GM23338 (cell line): ENCODE measurements at regions not wholly inside any gene's neighbourhood (a gene's known extent, or its start where the extent isn't known, plus 50 kb on each side); places are given as distances from the start of the nearest gene placed in this dataset.

Source experiments
- ATAC-seq: fragments of 200-7000 bp; cut with Tn5 transposase; 3 replicates; pipeline ENCODE4 v1.9.1; 2020
- DNase-seq: peaks from one replicate; pipeline ENCODE4 v3.0.0-alpha.2; 2015; ENCODE audit warnings: low spot score
- H2AFZ ChIP-seq: fragments of 200-600 bp; sonication (generic); 2 replicates; pipeline ENCODE4 v1.8.0; 2016; ENCODE audit warnings: antibody characterized with exemption, mild to moderate bottlenecking, moderate library complexity
- H3F3A ChIP-seq: fragments of 200-600 bp; sonication (generic); replicated peaks from 2 replicates; pipeline ENCODE4 v1.8.0; 2017; ENCODE audit warnings: antibody characterized with exemption, mixed run types, low read depth
- H3K27ac ChIP-seq: fragments of 200-600 bp; sonication (generic); 2 replicates; pipeline ENCODE4 v1.6.1; 2016; ENCODE audit warnings: low read depth
- H3K27me3 ChIP-seq: fragments of 200-600 bp; sonication (generic); 2 replicates; pipeline ENCODE4 v1.8.0; 2016; ENCODE audit warnings: mild to moderate bottlenecking, mixed run types, moderate library complexity; ENCODE audit not compliant: insufficient read depth
- H3K36me3 ChIP-seq: fragments of 200-600 bp; sonication (generic); 2 replicates; pipeline ENCODE4 v1.8.0; 2016; ENCODE audit warnings: mild to moderate bottlenecking; ENCODE audit not compliant: insufficient read depth
- H3K4me1 ChIP-seq: fragments of 200-600 bp; sonication (generic); 2 replicates; pipeline ENCODE4 v1.8.0; 2016; ENCODE audit warnings: mild to moderate bottlenecking, moderate library complexity; ENCODE audit not compliant: insufficient read depth
- H3K4me2 ChIP-seq: fragments of 200-600 bp; sonication (generic); 2 replicates; pipeline ENCODE4 v1.7.1; 2017; ENCODE audit warnings: mixed run types
- H3K4me3 ChIP-seq: fragments of 200-600 bp; sonication (generic); 2 replicates; pipeline ENCODE4 v1.6.1; 2016; ENCODE audit warnings: mixed run types
- H3K79me2 ChIP-seq: fragments of 200-600 bp; sonication (generic); replicated peaks from 2 replicates; pipeline ENCODE4 v1.8.0; 2017; ENCODE audit warnings: mild to moderate bottlenecking; ENCODE audit not compliant: insufficient read depth
- H3K9me2 ChIP-seq: fragments of 200-600 bp; sonication (generic); 2 replicates; pipeline ENCODE4 v1.8.0; 2017; ENCODE audit not compliant: insufficient read depth
- H4K20me1 ChIP-seq: fragments of 200-600 bp; sonication (generic); replicated peaks from 2 replicates; pipeline ENCODE4 v1.8.0; 2017; ENCODE audit warnings: mild to moderate bottlenecking; ENCODE audit not compliant: insufficient read depth
- H3K27ac Mint-ChIP-seq: 2 replicates; pipeline ENCODE4 v1.8.0; 2020; ENCODE audit warnings: inconsistent platforms, mild to moderate bottlenecking, moderate library complexity, mixed read lengths
- H3K27me3 Mint-ChIP-seq: 3 replicates; pipeline ENCODE4 v1.8.0; 2022; ENCODE audit warnings: low read depth, mild to moderate bottlenecking, moderate library complexity, mixed read lengths, inconsistent platforms; ENCODE audit not compliant: insufficient read depth, poor library complexity
- H3K36me3 Mint-ChIP-seq: 3 replicates; pipeline ENCODE4 v1.8.0; 2021; ENCODE audit warnings: low read depth, mild to moderate bottlenecking, inconsistent platforms, moderate library complexity, mixed read lengths
- H3K4me1 Mint-ChIP-seq: 3 replicates; pipeline ENCODE4 v1.8.0; 2020; ENCODE audit warnings: mild to moderate bottlenecking, inconsistent platforms, mixed read lengths
- H3K4me3 Mint-ChIP-seq: 3 replicates; pipeline ENCODE4 v1.8.0; 2021; ENCODE audit warnings: moderate library complexity, mild to moderate bottlenecking, inconsistent platforms, mixed read lengths
- H3K9me3 Mint-ChIP-seq: 3 replicates; pipeline ENCODE4 v1.8.0; 2020; ENCODE audit warnings: moderate library complexity, mild to moderate bottlenecking, inconsistent platforms, mixed read lengths
- CREB1 ChIP-seq: fragments of 250-450 bp; sonication (Bioruptor Pico); IDR thresholded peaks from 2 replicates; pipeline ENCODE4 v1.5.0; 2020; ENCODE audit warnings: low read depth, mild to moderate bottlenecking, moderate library complexity
- CTCF ChIP-seq, 2 experiments: fragments of 200-600 bp in 1 of 2; sonication (generic) in 1 of 2; conservative IDR thresholded peaks; 2 replicates each; pipeline versions ENCODE4 v1.5.1 to v1.6.1; 2016 to 2017; ENCODE audit warnings: antibody characterized with exemption in 2 of 2, low read depth in 2 of 2, mild to moderate bottlenecking in 2 of 2, moderate library complexity in 1 of 2
- ETS1 ChIP-seq: IDR thresholded peaks from 2 replicates; pipeline ENCODE4 v1.6.1; 2016; ENCODE audit warnings: antibody characterized with exemption
- EZH2 ChIP-seq: fragments of 200-600 bp; sonication (generic); IDR thresholded peaks from one replicate; pipeline ENCODE4 v1.8.0; 2017; ENCODE audit warnings: antibody characterized with exemption, mild to moderate bottlenecking, low read depth; ENCODE audit not compliant: unreplicated experiment
- EZH2phosphoT487 ChIP-seq: fragments of 200-600 bp; sonication (generic); IDR thresholded peaks from one replicate; pipeline ENCODE4 v1.8.1; 2018; ENCODE audit warnings: antibody characterized with exemption; ENCODE audit not compliant: unreplicated experiment
- NANOG ChIP-seq: IDR thresholded peaks from 2 replicates; pipeline ENCODE4 v1.6.1; 2016; ENCODE audit warnings: antibody characterized with exemption, borderline replicate concordance
- POLR2AphosphoS5 ChIP-seq: IDR thresholded peaks from 2 replicates; pipeline ENCODE4 v1.6.1; 2016; ENCODE audit warnings: antibody characterized with exemption, low read depth
- REST ChIP-seq: IDR thresholded peaks from one replicate; pipeline ENCODE4 v1.6.1; 2018; ENCODE audit warnings: antibody characterized with exemption; ENCODE audit not compliant: unreplicated experiment
- STAT1 ChIP-seq: IDR thresholded peaks from one replicate; pipeline ENCODE4 v1.6.1; 2016; ENCODE audit warnings: antibody characterized with exemption; ENCODE audit not compliant: unreplicated experiment
- ZNF114 ChIP-seq: fragments of 250-450 bp; sonication (Bioruptor Pico); IDR thresholded peaks from 2 replicates; pipeline ENCODE4 v1.5.0; 2020; ENCODE audit warnings: mild to moderate bottlenecking, moderate library complexity
- ZNF331 ChIP-seq: fragments of 250-450 bp; sonication (Bioruptor Pico); IDR thresholded peaks from 2 replicates; pipeline ENCODE4 v1.5.0; 2020; ENCODE audit warnings: low read depth, mild to moderate bottlenecking, moderate library complexity

DNA sequence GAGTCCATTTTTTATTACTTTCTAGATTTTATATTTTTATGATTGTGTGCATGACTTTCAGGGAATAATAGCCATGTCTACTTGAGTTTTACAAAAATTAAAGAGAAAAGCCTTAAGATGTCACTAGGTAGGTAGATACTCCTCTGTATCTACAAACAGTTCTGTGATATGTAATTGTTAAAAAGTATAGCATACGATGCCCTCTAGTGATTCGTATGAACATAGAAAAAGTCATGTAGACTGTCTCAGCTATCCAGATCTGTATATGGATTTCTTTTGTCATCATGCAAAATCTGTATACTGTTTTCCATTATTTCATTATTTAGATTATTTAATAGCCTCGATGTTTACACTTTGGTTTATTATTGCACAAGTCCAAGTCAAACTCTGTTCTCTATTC lies 856.6 kb downstream of the CENPC start:
- no peak overlapping the region for H3K4me3 ChIP-seq
- no peak for ATAC-seq
- no peak overlapping the region for H3K4me2 ChIP-seq
- no peak overlapping the region for H2AFZ ChIP-seq
- H3F3A ChIP-seq = no peaks in the 10 kb centered on the region
- no peaks in the 10 kb centered on the region for H3K27me3 ChIP-seq
- Mint-ChIP-seq H3K27ac (no peak overlapping the region), H3K9me3 (no peaks in the 10 kb centered on the region), H3K27me3 (no peaks in the 10 kb centered on the region), H3K4me3 (no peak overlapping the region), H3K36me3 (no peaks in the 10 kb centered on the region), H3K4me1 (peaks cover under 1% of the 10 kb centered on the region; the same call in 2 of the 3 replicates)
- DNase-seq = peak; percentile 6
- no peaks in the 10 kb centered on the region for H3K36me3 ChIP-seq
- H3K4me1 ChIP-seq = no peaks in the 10 kb centered on the region
- no peak overlapping the region for H3K27ac ChIP-seq
- H4K20me1 ChIP-seq = no peaks in the 10 kb centered on the region
- TF ChIP-seq STAT1 (no peak), ZNF331 (CRISPR knock-in tag) (no peak), CTCF (conservative IDR thresholded peaks at IDR 0.05; ENCODE audit: low read depth in 2 of 2) (peak in 1 of 2 experiments; percentile 39; a peak in 2 of 4 replicates)
- no peaks in the 10 kb centered on the region for H3K9me2 ChIP-seq
- no peaks in the 10 kb centered on the region for H3K79me2 ChIP-seq

DNA sequence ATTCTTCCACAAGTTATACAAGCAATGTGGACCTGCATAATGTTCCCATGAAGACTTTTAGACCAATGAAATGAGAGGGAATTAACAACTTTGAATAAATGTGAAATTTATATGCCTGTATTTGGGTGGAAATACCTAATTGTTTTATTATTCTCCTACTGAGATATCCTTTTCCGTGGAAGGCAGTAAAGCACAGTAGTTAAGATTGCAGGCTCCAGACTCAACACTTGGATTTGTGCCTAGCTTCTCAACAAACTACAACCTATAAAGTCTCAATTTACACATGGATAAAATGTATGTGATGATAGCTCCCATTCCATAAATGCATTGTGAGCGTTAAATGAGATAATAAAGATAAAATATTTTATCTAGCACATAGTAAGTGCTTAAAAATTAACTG lies 857.8 kb downstream of the CENPC start:
- H3K4me3 Mint-ChIP-seq = no peak overlapping the region
- H3K27me3 Mint-ChIP-seq = no peaks in the 10 kb centered on the region
- no peaks in the 10 kb centered on the region for H4K20me1 ChIP-seq
- H3K4me1 ChIP-seq = no peaks in the 10 kb centered on the region
- no peak overlapping the region for H3K4me2 ChIP-seq
- no peak overlapping the region for H2AFZ ChIP-seq
- H3K36me3 ChIP-seq = no peaks in the 10 kb centered on the region
- H3K27ac Mint-ChIP-seq = no peak overlapping the region
- no peaks in the 10 kb centered on the region for H3K79me2 ChIP-seq
- no peak overlapping the region for H3K4me3 ChIP-seq
- peaks cover 1% of the 10 kb centered on the region; the same call in 1 of the 2 replicates for H3K9me2 ChIP-seq
- H3K36me3 Mint-ChIP-seq = no peaks in the 10 kb centered on the region
- H3K27ac ChIP-seq = no peak overlapping the region
- no peaks in the 10 kb centered on the region; the same call in 2 of the 3 replicates for H3K9me3 Mint-ChIP-seq
- no peaks in the 10 kb centered on the region for H3K4me1 Mint-ChIP-seq
- ATAC-seq (no peak), DNase-seq (no peak)
- no peaks in the 10 kb centered on the region for H3F3A ChIP-seq
- H3K27me3 ChIP-seq = no peaks in the 10 kb centered on the region
- no peak for TF ChIP-seq STAT1
- no peak for TF ChIP-seq CREB1 (CRISPR knock-in tag)
- TF ChIP-seq REST = no peak
- no peak for TF ChIP-seq CTCF (conservative IDR thresholded peaks at IDR 0.05; ENCODE audit: low read depth in 2 of 2)
- TF ChIP-seq POLR2AphosphoS5 = no peak
- TF ChIP-seq ZNF114 = no peak
- TF ChIP-seq NANOG = no peak
- TF ChIP-seq EZH2 = no peak
- no peak for TF ChIP-seq EZH2phosphoT487
- TF ChIP-seq ETS1 = no peak
- TF ChIP-seq ZNF331 (CRISPR knock-in tag) = no peak
